ENCODE measurements at regions not wholly inside any gene's neighbourhood (a gene's known extent, or its start where the extent isn't known, plus 50 kb on each side); places are given as distances from the start of the nearest gene placed in this dataset.
A peak's percentile ranks its signal among the peaks of the same experiment; 100 is the strongest.

DNA sequence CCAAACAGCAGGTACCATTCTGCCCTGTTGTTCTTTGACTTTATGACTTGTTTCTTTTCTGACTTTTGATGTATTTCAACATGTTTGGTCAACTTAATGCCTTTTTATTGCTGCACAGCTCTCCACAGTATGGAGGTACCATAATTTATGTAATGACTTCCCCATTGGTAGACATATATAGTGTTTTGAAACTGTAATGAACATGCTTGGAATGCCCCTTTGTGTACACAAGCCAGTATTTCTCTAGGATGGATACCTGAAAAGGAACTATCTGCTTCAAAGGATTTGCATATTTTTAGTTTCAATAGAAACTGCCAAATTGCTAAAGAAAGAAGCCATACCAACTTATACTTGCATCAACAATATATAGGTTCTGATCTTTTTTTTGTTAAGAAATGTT, 66.1 kb downstream of the NOG start:
- H3K4me3 Mint-ChIP-seq = no peak overlapping the region
- peaks cover 0 to 21% (median 13%) of the 10 kb centered on the region in 5 donors for H3K27me3 Mint-ChIP-seq
- no peaks in the 10 kb centered on the region for H3K36me3 Mint-ChIP-seq
- no peak overlapping the region for H3K27ac ChIP-seq (ENCODE audit: low read depth, low read length)
- ATAC-seq = no peak
- no peak overlapping the region for H3K27ac Mint-ChIP-seq
- DNase-seq = no peak
- H3K4me1 ChIP-seq (ENCODE audit: control insufficient read depth in 2 of 2, insufficient read depth in 2 of 2, low read length in 2 of 2) = no peaks in the 10 kb centered on the region
- H3K9me3 Mint-ChIP-seq = peaks cover 0 to 4% (median 0%) of the 10 kb centered on the region in 11 donors
- intact Hi-C loops (cut with micrococcal nuclease) = no loop called here
- CTCF ChIA-PET = no interaction called here
- H3K4me1 Mint-ChIP-seq = peaks cover 0 to 8% (median 0%) of the 10 kb centered on the region in 7 donors
- H3K36me3 ChIP-seq (ENCODE audit: control insufficient read depth in 2 of 3, insufficient read depth in 3 of 3, low read length in 3 of 3) = no peaks in the 10 kb centered on the region
- no peak overlapping the region for H3K4me3 ChIP-seq (ENCODE audit: low read length)
- POLR2A ChIA-PET = no interaction called here
- H3K9me3 ChIP-seq (ENCODE audit: control insufficient read depth in 2 of 3, low read length in 3 of 3) = no peaks in the 10 kb centered on the region
- H3K27me3 ChIP-seq (ENCODE audit: control insufficient read depth in 2 of 2, insufficient read depth in 2 of 2, low read length in 2 of 2) = no peaks in the 10 kb centered on the region

DNA sequence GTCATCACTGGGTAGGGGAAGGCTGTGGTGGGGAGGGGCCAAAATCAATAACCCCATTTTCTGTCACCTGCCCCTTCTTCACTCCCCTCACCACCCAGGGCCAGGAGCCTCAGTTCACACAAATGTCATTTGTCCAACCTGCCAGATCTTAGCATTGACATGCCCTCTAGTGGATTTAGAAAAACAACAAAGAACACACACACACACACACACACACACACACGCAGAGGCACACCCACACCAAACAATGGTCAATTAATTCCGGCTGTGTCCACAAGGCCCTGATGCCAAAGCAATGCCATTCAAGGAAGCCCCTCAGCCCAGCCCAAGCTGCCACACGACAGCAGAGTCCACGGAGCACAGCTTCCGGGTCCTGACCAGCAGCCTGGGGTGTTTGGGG, 68.4 kb downstream of the NOG start:
- no peak overlapping the region for H3K4me3 ChIP-seq (ENCODE audit: low read length)
- ATAC-seq (no peak), DNase-seq (no peak)
- no peaks in the 10 kb centered on the region for H3K27me3 ChIP-seq (ENCODE audit: control insufficient read depth in 2 of 2, insufficient read depth in 2 of 2, low read length in 2 of 2)
- Mint-ChIP-seq H3K9me3 (peaks cover 0 to 2% (median 0%) of the 10 kb centered on the region in 11 donors), H3K27ac (no peak overlapping the region), H3K36me3 (no peaks in the 10 kb centered on the region), H3K4me3 (no peak overlapping the region), H3K27me3 (peaks cover 0 to 24% (median 17%) of the 10 kb centered on the region in 5 donors), H3K4me1 (peaks cover 0 to 5% (median 0%) of the 10 kb centered on the region in 7 donors)
- no peaks in the 10 kb centered on the region for H3K4me1 ChIP-seq (ENCODE audit: control insufficient read depth in 2 of 2, insufficient read depth in 2 of 2, low read length in 2 of 2)
- CTCF ChIA-PET = interaction anchor here (0.6 to 1.3 kb wide), 2 partner anchors 66 to 162 kb away, joined by 3 to 4 read pairs; no protein-coding TSS in a partner anchor
- intact Hi-C loops (cut with micrococcal nuclease) = no loop called here
- no peaks in the 10 kb centered on the region for H3K36me3 ChIP-seq (ENCODE audit: control insufficient read depth in 2 of 3, insufficient read depth in 3 of 3, low read length in 3 of 3)
- H3K27ac ChIP-seq (ENCODE audit: low read depth, low read length) = no peak overlapping the region
- H3K9me3 ChIP-seq (ENCODE audit: control insufficient read depth in 2 of 3, low read length in 3 of 3) = no peaks in the 10 kb centered on the region
- POLR2A ChIA-PET = no interaction called here

DNA sequence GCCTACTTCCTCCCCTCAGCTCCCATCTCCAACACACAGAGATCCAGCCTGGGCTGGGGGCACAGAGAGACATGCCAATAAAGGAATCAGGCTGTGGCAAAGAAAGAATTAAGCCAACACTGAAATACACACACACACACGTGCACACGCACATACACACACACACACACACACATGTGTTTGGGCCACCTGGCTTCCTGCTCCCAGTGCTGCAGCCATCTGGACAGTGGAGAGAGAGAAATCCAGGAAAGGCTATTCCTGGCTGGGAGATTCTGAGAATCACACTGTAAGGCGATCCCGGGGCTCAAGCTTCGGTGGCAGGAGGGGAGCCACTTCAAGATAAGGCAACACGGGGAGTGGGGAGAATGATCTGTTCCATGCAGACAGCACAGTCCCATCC, 72.4 kb downstream of the NOG start:
- H3K9me3 ChIP-seq (ENCODE audit: control insufficient read depth in 2 of 3, low read length in 3 of 3) = no peaks in the 10 kb centered on the region
- intact Hi-C loops (cut with micrococcal nuclease) = no loop called here
- H3K27me3 ChIP-seq (ENCODE audit: control insufficient read depth in 2 of 2, insufficient read depth in 2 of 2, low read length in 2 of 2) = no peaks in the 10 kb centered on the region
- POLR2A ChIA-PET = no interaction called here
- no peaks in the 10 kb centered on the region for H3K9me3 Mint-ChIP-seq
- H3K36me3 ChIP-seq (ENCODE audit: control insufficient read depth in 2 of 3, insufficient read depth in 3 of 3, low read length in 3 of 3) = no peaks in the 10 kb centered on the region
- CTCF ChIA-PET = no interaction called here
- no peak overlapping the region for H3K4me3 Mint-ChIP-seq
- no peak overlapping the region for H3K4me3 ChIP-seq (ENCODE audit: low read length)
- no peaks in the 10 kb centered on the region for H3K36me3 Mint-ChIP-seq
- peak overlapping the region in 1 of 9 donors; percentile 38 for H3K27ac Mint-ChIP-seq
- DNase-seq = no peak
- ATAC-seq = no peak
- H3K4me1 Mint-ChIP-seq = no peaks in the 10 kb centered on the region
- H3K4me1 ChIP-seq (ENCODE audit: control insufficient read depth in 2 of 2, insufficient read depth in 2 of 2, low read length in 2 of 2) = no peaks in the 10 kb centered on the region
- H3K27ac ChIP-seq (ENCODE audit: low read depth, low read length) = no peak overlapping the region
- H3K27me3 Mint-ChIP-seq = peaks cover 3 to 39% (median 20%) of the 10 kb centered on the region in 5 donors

DNA sequence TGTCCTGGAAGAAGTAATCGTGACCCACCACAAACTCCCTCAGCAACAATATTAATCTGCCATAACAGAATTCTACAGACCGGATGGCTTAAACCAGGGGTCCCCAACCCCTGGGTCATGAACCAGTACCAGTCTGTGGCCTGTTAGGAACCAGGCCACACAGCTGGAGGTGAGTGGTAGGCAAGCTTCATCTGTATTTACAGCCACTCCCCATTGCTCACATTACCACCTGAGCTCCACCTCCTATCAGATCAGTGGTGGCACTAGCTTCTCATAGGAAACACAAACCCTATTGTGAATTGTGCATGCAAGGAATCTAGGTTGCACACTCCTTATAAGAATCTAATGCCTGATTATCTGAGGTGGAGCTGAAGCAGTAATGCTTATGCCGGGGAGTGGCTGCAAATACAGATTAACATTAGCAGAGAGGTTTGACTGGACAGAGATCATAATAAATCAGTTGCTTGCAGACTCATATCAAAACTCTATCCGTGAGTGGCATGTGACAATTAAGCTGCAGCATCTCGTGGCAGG, 74.5 kb downstream of the NOG start:
- Mint-ChIP-seq H3K4me3 (no peak overlapping the region), H3K36me3 (no peaks in the 10 kb centered on the region), H3K4me1 (no peaks in the 10 kb centered on the region), H3K27ac (no peak overlapping the region), H3K9me3 (no peaks in the 10 kb centered on the region), H3K27me3 (peaks cover 8 to 46% (median 30%) of the 10 kb centered on the region in 5 donors)
- no peaks in the 10 kb centered on the region for H3K36me3 ChIP-seq (ENCODE audit: control insufficient read depth in 2 of 3, insufficient read depth in 3 of 3, low read length in 3 of 3)
- no peak overlapping the region for H3K27ac ChIP-seq (ENCODE audit: low read depth, low read length)
- DNase-seq (no peak), ATAC-seq (no peak)
- H3K9me3 ChIP-seq (ENCODE audit: control insufficient read depth in 2 of 3, low read length in 3 of 3) = no peaks in the 10 kb centered on the region
- no peaks in the 10 kb centered on the region for H3K4me1 ChIP-seq (ENCODE audit: control insufficient read depth in 2 of 2, insufficient read depth in 2 of 2, low read length in 2 of 2)
- CTCF ChIA-PET = interaction anchor here (1.0 kb wide), 1 partner anchor 152 kb away, joined by 3 read pairs; no protein-coding TSS in a partner anchor
- H3K27me3 ChIP-seq (ENCODE audit: control insufficient read depth in 2 of 2, insufficient read depth in 2 of 2, low read length in 2 of 2) = no peaks in the 10 kb centered on the region
- POLR2A ChIA-PET = no interaction called here
- no peak overlapping the region for H3K4me3 ChIP-seq (ENCODE audit: low read length)
- intact Hi-C loops (cut with micrococcal nuclease) = no loop called here

DNA sequence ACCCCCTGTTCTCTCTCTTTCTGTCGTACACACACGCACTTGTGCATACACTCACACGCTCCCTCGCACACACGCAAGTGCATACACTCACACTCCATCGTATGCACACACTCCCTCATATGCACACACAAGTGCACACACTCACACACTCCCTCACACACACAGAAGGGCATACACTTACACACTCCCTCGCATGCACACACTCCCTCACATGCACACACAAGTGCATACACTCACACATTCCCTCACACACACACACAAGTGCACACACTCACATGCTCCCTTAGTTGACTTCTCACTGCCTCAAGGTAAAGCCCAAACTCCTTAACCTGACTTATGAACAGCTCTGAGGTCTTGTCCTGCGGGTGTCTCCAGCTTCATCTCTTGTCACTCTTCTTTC, 78.7 kb downstream of the NOG start:
- H3K9me3 ChIP-seq (ENCODE audit: control insufficient read depth in 2 of 3, low read length in 3 of 3) = no peaks in the 10 kb centered on the region
- Mint-ChIP-seq H3K4me1 (peaks cover 0 to 3% (median 0%) of the 10 kb centered on the region in 7 donors), H3K9me3 (no peaks in the 10 kb centered on the region), H3K27ac (no peak overlapping the region), H3K36me3 (no peaks in the 10 kb centered on the region), H3K4me3 (no peak overlapping the region), H3K27me3 (peaks cover 20 to 54% (median 32%) of the 10 kb centered on the region in 5 donors)
- no peaks in the 10 kb centered on the region for H3K36me3 ChIP-seq (ENCODE audit: control insufficient read depth in 2 of 3, insufficient read depth in 3 of 3, low read length in 3 of 3)
- H3K4me3 ChIP-seq (ENCODE audit: low read length) = no peak overlapping the region
- ChIA-PET POLR2A (no interaction called here), CTCF (no interaction called here)
- H3K27ac ChIP-seq (ENCODE audit: low read depth, low read length) = no peak overlapping the region
- peaks cover 0 to 8% of the 10 kb centered on the region in 2 donors for H3K4me1 ChIP-seq (ENCODE audit: control insufficient read depth in 2 of 2, insufficient read depth in 2 of 2, low read length in 2 of 2)
- intact Hi-C loops (cut with micrococcal nuclease) = no loop called here
- ATAC-seq = no peak
- DNase-seq = no peak
- no peaks in the 10 kb centered on the region for H3K27me3 ChIP-seq (ENCODE audit: control insufficient read depth in 2 of 2, insufficient read depth in 2 of 2, low read length in 2 of 2)

DNA sequence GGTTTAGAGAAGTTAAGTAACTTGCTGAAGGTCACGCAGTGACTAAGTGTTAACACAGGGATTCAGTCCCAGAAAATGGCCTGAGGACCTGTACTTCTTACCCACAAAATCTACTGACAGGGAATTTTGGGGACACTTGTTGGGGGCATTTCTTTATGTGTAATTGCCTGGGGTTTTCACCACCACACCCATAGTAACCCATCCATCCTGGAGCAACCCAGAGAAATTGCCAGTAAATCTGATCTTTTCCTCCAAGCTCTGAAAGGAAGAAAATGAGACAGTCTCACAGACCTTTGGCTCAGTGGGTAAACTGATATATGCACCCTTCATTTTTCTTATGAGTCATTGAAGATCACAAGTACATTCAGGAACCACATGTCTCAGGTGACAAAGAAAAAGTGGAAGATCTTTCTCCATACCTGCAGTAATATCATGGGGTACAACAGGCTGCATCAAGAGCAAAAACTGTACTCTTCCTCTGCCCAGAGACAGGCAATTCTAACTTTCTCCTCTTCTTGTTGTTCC, 81.0 kb downstream of the NOG start:
- DNase-seq (no peak), ATAC-seq (no peak)
- POLR2A ChIA-PET = no interaction called here
- Histone ChIP-seq H3K27me3 (ENCODE audit: control insufficient read depth in 2 of 2, insufficient read depth in 2 of 2, low read length in 2 of 2) (no peaks in the 10 kb centered on the region), H3K36me3 (ENCODE audit: control insufficient read depth in 2 of 3, insufficient read depth in 3 of 3, low read length in 3 of 3) (no peaks in the 10 kb centered on the region), H3K27ac (ENCODE audit: low read depth, low read length) (no peak overlapping the region), H3K4me3 (ENCODE audit: low read length) (no peak overlapping the region), H3K4me1 (ENCODE audit: control insufficient read depth in 2 of 2, insufficient read depth in 2 of 2, low read length in 2 of 2) (peaks cover 3 to 8% of the 10 kb centered on the region in 2 donors), H3K9me3 (ENCODE audit: control insufficient read depth in 2 of 3, low read length in 3 of 3) (no peaks in the 10 kb centered on the region)
- no peaks in the 10 kb centered on the region for H3K9me3 Mint-ChIP-seq
- H3K36me3 Mint-ChIP-seq = no peaks in the 10 kb centered on the region
- intact Hi-C loops (cut with micrococcal nuclease) = no loop called here
- no peak overlapping the region for H3K27ac Mint-ChIP-seq
- peaks cover 22 to 60% (median 37%) of the 10 kb centered on the region in 5 donors for H3K27me3 Mint-ChIP-seq
- H3K4me3 Mint-ChIP-seq = no peak overlapping the region
- CTCF ChIA-PET = interaction anchor here (1.2 to 1.3 kb wide), 3 partner anchors 41 to 105 kb away, joined by 3 read pairs; no protein-coding TSS in a partner anchor
- peaks cover 0 to 12% (median 7%) of the 10 kb centered on the region in 7 donors for H3K4me1 Mint-ChIP-seq

All from naive thymus-derived CD4-positive, alpha-beta T cell (primary cell).